Activated gamma-delta T cell treated with Interleukin-2 at 50 U/mL for 16 hours (primary cell): ENCODE measurements at regions not wholly inside any gene's neighbourhood (a gene's known extent, or its start where the extent isn't known, plus 50 kb on each side); places are given as distances from the start of the nearest gene placed in this dataset.

ENCODE experiments used
- DNase-seq: peaks from one replicate; pipeline ENCODE4 v3.0.0-alpha.2; 2020

DNA sequence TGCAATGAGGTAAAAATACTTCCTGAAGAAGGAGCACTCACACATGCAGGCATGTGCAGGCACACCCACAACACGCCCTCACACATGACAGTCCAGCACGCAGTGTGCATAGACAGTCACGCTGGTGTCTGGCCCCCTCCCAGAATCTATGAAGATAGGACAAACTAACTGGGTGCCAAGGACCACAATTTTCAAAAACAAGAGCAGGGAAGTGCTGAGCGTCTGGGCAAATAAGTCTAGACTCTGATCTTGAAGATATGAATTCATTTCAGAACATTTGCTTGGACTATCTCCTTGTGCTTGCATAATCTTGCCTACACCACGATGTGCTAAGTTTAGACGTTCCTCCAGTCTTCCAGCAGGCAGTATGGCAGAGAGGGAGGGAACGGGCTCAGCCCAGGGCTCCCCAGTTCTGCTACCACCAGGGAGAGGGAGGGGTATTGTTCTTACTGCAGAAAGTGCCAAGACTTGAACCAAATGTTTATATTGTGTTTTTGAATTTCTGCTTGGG lies 276.5 kb upstream of the KLF6 start:
- no peak for DNase-seq

DNA sequence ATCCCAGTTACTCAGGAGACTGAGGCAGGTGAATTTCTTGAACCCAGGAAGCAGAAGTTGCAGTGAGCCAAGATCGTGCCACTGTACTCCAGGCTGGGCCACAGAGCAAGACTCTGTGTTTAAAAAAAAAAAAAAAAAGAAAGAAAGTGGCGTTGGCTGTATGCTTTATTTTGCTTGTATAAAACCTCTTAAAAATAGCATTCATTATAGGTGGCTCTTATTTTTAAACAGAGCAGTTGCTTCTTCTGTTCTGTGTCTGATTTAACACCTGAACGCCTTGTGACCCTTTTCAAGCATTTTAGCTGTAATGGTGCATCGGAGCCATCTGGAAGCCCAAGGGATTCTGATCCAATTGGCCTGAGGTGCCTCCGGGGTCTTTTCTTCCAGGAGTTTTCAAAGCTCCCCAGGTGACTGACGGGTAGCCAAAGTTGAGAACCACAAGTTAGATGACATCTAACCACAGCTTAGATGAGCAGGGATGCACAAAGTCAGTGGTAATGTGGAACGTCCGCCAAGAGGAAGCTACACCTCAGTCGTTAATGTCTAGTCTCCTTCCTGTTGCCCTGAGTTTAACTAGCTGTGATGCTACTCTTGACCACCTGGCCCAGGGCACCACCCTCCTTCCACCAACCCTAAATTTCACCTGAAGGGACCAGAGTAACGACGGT lies 274.6 kb upstream of the KLF6 start:
- no peak for DNase-seq

DNA sequence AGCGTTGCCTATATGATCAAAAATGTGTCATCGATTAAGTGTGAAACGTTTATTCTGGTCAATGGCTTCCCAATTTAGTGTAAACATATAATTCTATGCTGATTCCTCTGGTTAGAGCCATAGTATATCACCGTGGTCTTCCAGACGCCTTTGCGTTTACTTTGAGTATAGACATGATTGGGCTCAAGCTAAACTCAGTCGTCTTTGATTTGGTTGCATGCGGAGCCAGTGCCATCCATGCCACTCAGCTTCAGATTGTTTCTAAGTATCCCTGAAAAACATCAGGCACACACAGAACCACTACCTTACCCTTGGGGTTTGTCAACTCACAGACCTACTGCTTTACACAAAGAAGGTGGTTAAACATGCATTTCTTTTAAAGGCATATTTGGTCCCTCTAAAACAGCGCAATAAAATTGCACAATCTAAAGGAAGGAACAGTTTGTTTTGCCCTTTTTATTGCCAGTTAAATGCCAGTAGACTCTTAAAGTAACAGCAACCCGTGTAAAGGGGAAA lies 273.6 kb upstream of the KLF6 start:
- DNase-seq, result no peak

DNA sequence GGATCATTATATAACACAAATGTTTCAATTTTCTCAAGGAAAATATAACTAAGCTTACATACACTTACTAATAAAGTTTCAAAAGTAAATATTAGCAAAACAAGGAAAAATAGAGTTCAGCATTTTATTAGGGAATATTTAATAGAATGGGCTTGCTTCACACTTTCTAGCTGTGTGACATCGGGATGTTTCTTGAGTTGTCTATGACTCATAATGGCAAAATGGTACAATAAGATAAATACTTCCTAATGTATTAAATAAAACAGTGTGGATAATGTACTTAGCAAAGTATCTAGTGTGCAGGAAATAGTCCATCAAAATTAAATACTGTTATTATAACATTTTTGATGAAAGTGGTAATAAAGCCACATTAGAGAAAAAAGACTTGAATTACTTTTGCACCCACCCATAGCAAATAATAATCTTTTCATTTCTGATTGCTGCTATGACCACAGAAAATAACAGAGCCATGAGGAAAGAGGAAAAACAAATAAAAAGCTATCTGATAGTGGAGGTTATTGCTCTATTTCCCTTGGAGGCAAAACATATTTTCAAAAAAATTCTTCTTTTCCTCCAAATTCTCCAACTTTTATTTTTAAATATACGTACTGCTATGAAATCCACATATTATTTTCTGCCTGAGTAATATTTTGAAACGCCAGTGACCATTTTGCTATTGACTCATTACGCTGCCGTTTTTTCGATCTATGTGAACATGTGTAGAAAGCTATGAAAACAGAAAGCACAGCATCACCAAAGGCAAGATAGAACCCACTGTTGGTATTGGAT lies 272.9 kb upstream of the KLF6 start:
- DNase-seq, result no peak

DNA sequence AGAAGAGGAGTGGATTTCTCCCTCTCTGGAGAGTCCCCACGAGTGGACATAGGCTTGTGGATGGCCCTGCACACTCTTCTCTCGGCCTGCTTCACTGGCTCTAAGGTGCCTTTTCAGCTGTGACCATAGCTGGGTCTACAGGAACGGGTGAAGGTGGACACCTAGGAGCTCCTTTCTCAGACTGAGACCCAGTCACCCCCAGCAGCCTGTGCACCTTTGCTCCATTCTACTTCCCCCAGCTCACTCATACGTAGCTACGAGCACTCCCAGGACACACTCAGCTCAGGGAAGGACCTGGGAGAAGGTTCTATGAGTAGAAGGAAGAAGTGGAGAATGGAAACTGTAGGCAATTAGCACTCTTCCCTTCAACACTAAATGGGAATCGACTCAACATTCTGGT lies 272.0 kb upstream of the KLF6 start:
- no peak for DNase-seq

DNA sequence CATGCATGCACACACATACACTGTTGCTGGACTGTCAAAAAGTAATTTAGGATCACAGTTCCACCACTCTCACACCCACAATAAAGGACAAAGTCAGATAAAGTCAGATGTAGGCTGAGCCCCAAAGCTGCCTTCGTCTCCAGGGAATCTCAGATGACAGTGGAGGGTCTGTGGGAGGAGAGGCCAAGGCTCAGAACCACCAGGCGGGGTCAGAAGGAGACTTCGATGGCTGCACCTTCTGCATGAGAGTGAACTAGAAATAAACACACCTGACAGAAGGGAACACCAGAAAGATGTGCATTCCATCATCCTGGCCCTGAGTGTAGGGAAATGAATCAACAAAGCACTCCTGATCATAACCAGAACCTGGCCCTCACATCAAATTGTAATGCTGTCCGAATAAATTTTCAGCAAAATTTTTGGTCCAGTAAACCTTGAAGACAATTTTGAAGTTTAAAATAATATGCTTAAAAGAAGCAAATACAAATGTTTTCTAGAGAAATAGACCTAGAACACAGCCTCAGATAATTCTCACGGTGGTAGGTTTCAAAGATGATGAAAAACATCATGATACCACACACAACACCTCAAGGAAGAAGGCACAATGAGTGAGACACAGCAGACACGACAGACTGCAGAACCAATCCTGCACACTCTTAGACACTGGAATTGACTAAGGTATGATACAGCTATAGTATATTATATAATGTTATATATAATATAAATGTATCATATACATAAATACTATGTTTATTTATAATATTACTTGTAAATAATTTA lies 269.8 kb upstream of the KLF6 start:
- DNase-seq, result no peak

DNA sequence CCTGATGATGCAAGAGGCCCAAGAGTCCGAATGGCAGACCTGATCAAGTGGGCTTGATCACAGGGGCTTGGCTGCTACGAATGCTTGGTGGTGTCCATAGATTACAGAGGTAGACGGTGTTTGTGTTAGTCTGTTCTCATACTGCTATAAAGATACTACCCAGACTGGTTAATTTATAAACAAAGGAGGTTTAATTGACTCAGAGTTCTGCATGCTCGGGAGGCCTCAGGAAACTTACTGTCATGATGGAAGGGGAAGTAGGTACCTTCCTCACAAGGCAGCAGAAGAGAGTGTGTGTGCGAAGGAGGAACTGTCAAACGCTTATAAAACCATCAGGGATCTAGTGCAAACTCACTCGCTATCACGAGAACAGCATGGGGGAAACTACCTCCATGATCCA lies 268.9 kb upstream of the KLF6 start:
- no peak for DNase-seq

DNA sequence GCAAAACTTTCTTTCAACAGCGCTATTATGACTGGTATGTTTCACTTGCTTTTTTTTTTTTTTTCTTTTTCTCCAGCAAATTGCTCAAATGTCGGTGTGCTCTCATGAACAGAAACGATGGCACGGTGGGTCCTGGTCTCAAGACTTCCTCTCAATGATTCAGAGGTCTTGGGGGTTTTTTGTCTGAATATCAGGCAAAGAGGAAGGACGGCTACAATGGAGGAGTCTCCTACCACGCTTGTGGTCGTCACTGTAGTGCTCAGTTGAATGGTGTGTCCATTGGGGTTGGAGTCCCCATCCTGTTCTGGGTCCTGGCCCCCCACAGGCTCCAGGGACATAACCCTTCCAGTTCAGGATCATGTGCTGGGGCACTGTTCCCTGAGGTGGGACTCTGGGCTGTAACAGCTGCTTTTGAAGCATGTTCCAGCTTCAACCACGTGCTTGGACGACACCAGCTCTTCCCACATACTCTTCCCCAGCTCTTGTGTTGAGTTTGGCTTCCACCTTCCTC lies 266.7 kb upstream of the KLF6 start:
- no peak for DNase-seq

DNA sequence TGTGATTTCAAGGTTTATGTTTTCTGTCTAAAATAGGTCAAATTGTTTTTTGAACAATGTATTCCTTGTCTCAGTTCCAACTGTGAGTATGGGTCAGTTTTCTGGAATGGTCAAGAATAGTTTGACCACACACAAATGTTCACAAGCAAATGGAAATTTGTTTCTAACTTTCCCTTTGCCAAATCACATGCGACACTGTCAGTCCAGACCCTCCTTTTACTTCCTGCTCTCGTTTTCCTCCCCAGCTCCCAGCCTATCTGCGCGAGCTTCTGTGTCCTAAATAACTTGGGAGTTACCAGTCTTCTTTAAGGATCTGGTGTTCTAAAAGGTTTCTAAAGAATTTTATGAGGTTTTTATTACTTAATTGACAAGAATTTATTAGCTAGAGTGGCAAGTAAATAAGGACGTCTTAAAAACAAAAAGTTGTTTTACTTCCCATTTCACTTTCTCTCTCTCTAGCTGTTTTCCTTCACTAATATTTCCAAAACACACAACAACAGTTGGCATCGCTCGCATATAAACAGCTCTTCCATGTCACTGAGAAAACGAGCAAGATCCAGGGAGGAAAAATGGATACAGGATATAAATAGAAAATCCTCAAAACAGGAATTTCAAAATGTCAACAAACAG lies 266.1 kb upstream of the KLF6 start:
- DNase-seq, result no peak

DNA sequence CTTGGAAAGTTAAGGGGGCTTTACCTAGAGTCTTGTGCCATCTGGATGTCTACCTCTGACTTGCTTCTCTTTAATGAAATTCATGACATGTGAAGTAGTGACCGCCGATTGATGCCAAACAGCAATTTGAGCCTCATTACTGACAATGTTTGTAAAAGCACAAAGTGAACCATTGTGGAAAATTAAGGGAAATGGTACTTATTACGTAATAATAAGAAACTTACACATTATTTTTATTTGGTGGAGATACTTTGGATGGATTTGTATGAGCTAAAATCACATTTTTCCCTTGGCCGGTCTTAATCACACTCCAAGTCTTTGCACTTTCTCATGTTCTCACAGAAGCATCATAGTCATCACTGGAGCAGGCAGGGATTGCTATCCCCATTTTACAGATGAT lies 265.1 kb upstream of the KLF6 start:
- no peak for DNase-seq

DNA sequence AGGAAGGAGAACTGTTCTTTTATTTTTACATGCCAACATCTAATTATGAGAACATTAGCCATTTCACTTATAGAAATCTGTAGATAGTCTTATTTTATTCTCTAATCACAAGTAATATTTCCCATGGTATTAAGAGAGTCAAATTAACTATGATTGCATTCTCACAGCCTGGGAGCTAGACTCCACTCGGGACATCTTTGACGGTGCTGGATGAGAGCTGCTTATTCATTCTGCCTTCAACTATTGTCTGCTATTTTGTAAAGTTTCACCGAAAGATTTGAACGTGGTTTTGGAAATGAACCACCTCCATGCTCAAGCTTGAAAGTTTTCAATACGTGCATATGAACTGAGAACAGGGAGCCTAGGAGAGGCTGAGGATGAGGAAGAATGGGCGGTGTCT lies 264.3 kb upstream of the KLF6 start:
- DNase-seq, result no peak

DNA sequence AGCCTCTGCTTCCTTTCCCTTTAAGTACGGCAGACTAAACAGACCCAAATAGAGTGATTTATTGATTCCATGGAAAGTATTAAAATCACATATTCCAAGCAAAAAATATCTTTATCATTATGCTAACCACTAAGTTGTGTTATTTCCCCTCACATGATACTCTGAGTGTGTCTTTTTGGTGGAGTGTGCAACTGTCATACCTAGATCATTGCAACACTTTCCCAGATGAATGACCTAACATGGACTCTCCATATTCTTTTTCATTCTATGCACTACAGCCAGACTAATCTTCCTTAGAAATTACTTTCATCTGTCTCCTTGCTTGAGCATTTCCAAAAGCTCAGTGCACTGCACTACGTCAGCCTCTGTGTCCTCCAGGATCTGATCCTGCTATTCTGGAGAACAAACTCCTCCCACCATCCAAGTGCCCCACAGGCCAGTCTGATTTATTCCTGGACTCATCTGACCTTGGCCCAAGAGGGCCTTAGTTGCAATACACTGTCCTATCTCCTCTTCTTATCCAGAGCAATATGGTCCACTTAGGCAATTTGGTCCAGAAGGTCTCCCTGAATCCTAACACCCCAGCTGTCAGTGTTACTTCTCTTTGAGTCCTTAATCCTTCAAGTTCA lies 263.3 kb upstream of the KLF6 start:
- DNase-seq, result no peak

DNA sequence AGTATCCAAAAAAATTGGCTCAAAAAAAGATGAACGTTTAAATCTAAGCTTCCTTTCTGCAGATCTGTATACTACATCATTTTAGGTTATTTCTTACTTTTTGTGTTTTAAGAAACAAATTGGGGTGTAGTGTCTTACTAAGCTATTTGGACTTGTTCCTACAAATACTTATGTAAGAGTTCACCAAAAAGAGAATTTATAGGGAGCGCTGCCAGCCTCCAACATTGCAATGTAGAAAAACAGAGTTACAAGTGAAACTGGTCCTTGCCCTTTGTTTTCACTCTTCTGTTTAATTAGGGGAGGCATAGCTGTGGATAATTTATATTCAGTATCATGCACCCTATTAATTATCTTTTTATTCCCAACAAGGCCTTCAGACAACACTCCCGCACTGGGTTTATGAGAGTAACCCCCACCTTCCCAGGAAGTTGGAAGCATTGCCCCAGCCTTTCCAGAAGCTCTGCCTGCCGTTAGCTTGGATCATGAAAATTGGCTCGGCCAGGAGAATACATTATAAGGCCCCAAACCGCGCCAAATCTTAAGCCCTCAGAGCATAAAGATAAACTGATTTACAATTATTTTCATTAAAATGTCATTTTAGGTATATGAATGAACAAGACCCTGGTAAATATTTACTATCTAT lies 261.8 kb upstream of the KLF6 start:
- DNase-seq, result no peak

DNA sequence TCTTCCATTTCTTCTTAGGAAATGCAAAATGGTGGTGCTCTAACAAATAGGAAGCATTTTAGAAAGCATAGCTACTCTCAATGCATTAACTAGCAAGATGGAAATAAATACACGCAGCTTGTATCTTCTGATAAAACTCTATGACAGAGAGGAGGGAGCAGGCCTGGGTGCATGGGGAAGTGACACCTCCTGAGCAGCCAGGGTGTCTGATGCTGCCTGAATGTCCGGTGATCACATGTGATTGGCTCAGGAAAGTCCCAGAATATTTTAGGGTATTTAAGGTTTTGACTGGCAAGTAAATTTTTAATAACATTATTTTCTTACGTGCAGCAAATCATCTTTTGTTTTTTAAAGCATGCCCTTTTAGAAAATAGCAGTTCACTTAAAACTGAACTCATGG lies 261.0 kb upstream of the KLF6 start:
- no peak for DNase-seq

DNA sequence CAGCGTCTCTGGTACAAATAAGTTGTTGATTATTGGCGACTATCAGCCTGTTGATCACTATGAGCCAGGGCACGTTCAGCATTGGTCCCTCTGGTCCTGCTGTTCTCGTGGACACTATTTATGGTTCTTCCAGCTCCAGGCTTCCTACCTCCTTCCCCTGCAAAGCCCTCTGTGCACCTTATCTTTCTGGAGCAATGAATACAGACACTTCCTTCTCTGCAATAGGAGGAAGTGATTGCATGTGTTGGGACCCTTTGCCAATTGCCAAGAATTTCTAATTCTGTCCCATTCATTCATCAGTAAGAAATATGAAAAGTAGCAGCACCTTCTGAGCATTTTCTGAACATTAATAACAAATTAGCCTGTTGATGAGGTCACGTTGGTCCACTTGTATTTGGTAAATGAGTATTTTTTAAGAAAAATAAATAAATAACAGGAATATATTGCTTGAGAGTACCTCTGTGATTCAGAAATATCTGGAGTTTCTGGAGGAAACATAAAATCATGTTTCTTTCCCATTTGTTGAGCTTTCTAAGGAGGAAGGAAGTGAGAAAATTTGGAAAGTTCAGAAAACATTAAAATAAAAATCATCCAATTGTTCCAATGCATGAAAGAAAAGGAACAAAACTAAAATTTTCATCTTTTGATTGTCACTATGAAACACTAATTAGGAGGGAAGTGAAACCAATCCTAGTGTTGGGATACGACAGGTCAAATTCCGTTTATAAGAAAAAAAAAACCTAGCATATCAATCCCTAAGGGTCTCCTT lies 259.1 kb upstream of the KLF6 start:
- no peak for DNase-seq

DNA sequence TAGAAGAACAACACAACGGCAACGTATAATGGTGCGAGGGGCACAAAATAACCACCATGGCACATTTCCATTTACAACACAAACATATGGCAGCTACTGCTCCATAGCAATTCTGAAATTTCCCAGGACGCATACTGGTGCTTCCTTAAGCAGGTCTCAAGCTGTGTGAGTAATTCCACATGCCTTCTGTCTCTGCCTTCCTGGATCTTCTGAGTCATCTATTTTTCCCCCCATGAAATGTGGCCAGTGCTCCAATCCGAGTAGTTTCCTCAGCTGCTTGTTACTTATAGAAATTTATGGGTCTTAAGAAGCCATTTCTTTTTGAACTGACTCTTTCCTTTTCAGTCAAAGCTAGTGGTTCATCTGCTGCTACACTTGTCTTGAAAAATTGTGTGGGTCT lies 256.6 kb upstream of the KLF6 start:
- no peak for DNase-seq

DNA sequence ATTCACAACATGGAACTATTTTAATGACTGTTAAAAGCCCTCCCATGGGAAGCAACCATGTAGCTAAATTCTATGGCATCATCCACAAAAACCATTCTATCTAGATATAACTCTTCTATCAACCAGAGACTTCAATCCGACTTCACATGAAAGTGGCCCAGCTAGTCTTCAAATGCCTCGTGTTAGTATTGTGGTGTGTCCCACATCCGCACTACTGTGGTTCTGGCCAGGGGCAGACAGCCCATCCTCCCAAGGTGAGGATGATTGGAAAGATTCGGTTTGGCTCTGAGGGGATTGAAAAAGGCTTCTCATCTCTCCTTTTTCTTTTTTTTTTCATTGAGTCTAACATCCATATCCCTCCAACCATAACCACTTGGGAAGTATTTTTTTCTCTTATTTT lies 253.0 kb upstream of the KLF6 start:
- no peak for DNase-seq

DNA sequence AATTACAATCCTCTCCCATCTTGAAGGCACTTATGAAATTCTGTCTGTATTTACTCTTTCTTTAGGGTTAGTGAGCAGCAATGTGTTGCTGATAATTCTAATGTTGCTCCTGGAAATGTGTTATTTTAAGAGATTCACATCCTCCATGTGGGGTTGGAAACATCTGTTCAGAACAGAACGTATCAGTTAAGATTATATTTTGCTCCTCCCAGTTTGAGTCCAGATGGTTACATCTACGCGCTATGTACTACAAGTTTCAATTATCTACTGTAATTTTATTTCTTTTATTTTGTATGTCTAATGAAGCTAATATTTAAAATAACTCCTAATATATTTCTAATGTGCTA lies 250.6 kb upstream of the KLF6 start:
- DNase-seq, result no peak

DNA sequence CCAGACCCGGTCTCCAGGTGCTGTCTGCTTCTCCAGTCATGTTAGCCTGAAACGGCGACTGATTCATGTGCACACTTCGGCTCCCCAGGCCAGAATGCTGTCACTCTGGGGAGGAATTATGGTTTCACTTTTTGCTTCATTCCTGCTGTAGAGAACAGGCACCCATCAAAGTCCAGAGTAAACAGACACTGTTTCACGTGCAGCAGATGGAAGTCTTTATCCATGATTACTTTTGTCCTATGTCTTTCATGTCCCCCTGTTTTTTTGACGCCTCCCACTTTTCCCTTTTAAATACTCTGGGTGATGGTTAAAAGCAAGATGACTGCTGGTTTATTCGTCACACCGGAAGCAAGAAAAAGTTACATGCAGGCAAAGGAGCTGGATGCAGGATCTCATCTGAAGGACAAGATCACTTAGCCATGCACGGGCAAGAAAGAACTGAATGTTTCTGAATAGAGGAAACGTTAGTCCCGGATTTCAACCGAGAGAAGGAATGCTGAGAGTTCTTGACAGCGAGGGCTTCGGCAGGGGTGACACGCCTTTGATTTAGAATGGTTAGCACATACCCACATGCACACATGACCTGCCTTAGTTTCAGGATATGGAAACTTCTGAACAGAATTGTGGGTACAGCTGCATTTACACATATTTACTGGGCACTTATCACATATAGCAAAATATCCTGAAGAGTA lies 250.0 kb upstream of the KLF6 start:
- no peak for DNase-seq

DNA sequence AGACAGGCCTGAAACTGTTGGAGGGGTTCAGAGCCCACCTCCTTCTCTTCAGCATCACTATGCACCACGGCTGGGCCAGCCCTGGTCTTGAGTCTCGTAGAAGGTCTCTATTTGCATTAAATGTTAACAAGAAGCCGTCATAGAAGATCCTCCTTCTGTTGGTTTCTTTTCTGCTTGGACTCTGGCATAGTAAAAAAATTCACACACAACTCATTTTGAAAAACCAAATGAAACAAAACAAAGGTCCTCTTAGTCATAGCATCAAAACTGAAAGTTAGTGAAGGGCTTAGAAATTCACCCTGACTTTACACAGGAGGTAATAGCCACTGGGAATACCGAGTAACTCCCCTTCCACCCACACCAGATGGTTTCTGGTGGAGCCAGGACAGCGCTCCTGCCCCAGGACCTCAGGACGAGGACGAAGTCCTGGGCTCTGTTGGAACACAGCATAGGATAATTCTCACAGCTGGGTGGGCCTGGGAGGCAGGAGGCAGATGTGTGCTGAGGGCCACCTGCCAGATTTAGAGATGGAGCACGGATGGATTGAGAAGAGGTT lies 248.4 kb upstream of the KLF6 start:
- DNase-seq, result no peak
